ENCODE measurements at regions not wholly inside any gene's neighbourhood (a gene's known extent, or its start where the extent isn't known, plus 50 kb on each side); places are given as distances from the start of the nearest gene placed in this dataset.
"Not testable (repeated sequence)": the region's sequence is repeated elsewhere in the genome, so short reads cannot be mapped to it uniquely, and the experiment has no call there.

DNA sequence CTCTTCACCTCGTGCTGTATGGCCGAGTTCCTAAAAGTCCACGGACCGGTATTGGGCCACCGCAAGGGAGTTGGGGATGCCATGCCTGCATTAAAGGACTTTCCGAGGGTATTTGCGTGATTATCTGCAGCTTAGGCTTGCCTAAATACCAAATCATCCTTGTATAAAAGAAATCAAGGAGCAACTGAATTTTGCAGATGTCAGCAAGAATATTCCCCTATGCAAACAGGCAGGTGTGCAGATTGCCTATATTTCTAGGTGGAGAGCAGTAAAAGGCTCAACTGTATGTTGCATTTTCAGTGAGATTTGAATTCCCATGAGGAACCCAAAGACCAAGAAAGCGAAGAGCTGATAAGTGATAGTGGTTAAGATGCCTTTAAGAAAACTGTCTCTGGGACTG lies 452.3 kb downstream of the CDH11 start:
- H3K4me1 ChIP-seq, result no peaks in the 10 kb centered on the region
- no peaks in the 10 kb centered on the region for H3K9me3 ChIP-seq
- ATAC-seq, result no peak
- no peak overlapping the region for H3K4me3 ChIP-seq
- no peak overlapping the region for H3K27ac ChIP-seq
- TF ChIP-seq, protein P1, sequence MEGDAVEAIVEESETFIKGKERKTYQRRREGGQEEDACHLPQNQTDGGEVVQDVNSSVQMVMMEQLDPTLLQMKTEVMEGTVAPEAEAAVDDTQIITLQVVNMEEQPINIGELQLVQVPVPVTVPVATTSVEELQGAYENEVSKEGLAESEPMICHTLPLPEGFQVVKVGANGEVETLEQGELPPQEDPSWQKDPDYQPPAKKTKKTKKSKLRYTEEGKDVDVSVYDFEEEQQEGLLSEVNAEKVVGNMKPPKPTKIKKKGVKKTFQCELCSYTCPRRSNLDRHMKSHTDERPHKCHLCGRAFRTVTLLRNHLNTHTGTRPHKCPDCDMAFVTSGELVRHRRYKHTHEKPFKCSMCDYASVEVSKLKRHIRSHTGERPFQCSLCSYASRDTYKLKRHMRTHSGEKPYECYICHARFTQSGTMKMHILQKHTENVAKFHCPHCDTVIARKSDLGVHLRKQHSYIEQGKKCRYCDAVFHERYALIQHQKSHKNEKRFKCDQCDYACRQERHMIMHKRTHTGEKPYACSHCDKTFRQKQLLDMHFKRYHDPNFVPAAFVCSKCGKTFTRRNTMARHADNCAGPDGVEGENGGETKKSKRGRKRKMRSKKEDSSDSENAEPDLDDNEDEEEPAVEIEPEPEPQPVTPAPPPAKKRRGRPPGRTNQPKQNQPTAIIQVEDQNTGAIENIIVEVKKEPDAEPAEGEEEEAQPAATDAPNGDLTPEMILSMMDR (IDR thresholded peaks at IDR 0.05), result no peak
- H3K27me3 ChIP-seq, result no peaks in the 10 kb centered on the region
- H3K36me3 ChIP-seq, result no peaks in the 10 kb centered on the region
- intact Hi-C loops (cut with DNase I), result no loop called here
- no peak for DNase-seq

DNA sequence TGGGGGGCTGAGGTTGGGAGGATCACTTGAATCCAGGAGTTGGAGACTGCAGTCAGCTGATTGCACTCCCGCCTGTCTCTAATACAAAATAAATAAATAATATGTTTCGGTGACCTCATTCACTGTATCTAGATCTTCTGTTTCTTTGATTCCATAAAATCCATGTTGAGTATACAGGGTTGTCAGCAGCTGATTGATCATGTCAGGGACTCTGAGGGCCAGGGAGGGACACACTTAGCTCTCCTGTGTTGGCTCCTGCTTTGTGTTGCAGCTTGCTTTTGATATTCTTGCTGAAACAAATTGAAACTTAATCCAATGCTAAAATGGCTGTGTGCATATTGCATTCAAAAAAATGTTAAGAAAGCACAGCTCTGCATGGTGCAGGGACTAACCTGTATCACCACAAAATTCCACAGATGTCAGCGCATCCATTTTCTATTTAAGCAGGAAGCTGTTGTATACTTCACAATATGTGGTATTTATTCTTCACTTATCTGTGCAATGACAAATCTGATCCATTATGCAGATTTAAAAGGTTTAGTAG lies 454.5 kb downstream of the CDH11 start:
- H3K27ac ChIP-seq, result no peak overlapping the region
- H3K4me3 ChIP-seq, result no peak overlapping the region
- TF ChIP-seq, protein P1 (IDR thresholded peaks at IDR 0.05), result no peak
- H3K4me1 ChIP-seq, result no peaks in the 10 kb centered on the region
- DNase-seq (no peak), ATAC-seq (no peak)
- H3K27me3 ChIP-seq, result no peaks in the 10 kb centered on the region
- no peaks in the 10 kb centered on the region for H3K9me3 ChIP-seq
- intact Hi-C loops (cut with DNase I), result no loop called here
- no peaks in the 10 kb centered on the region for H3K36me3 ChIP-seq

DNA sequence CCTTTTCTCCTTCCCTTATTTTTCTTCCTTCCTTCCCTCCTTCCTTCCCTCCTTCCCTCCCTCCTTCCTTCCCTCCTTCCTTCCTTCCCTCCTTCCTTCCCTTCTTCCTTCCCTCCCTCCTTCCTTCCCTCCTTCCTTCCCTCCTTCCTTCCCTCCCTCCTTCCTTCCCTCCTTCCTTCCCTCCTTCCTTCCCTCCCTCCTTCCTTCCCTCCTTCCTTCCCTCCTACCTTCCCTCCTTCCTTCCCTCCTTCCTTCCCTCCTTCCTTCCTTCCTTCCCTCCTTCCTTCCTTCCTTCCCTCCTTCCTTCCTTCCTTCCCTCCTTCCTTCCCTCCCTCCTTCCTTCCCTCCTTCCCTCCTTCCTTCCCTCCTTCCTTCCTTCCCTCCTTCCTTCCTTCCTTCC lies 459.6 kb downstream of the CDH11 start:
- H3K27me3 ChIP-seq; DNase-seq; H3K4me3 ChIP-seq; intact Hi-C loops (cut with DNase I); H3K4me1 ChIP-seq; ATAC-seq; H3K9me3 ChIP-seq; H3K36me3 ChIP-seq; H3K27ac ChIP-seq: not testable (repeated sequence)

DNA sequence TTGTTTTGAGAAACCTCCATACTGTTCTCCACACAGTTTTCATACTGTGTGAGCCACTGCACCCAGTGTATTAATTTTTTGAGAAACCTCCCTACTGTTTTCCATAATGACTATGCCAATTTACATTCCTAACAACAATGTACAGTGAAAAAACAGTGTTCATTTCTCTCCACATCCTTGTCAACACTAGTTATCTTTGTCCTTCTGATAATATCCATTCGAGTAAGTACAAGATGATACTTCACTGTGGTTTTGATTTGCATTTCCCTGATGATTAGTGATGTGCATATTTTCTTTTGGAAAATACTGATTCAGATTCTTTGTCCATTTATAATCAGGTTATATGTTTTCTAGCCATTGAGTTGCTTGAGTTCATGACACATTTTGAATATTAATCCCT lies 462.0 kb downstream of the CDH11 start:
- Histone ChIP-seq H3K27me3 (no peaks in the 10 kb centered on the region), H3K4me3 (no peak overlapping the region), H3K36me3 (no peaks in the 10 kb centered on the region), H3K27ac (no peak overlapping the region), H3K9me3 (no peaks in the 10 kb centered on the region), H3K4me1 (no peaks in the 10 kb centered on the region)
- TF ChIP-seq, protein P1 (IDR thresholded peaks at IDR 0.05), result no peak
- ATAC-seq (no peak), DNase-seq (no peak)
- intact Hi-C loops (cut with DNase I), result no loop called here

DNA sequence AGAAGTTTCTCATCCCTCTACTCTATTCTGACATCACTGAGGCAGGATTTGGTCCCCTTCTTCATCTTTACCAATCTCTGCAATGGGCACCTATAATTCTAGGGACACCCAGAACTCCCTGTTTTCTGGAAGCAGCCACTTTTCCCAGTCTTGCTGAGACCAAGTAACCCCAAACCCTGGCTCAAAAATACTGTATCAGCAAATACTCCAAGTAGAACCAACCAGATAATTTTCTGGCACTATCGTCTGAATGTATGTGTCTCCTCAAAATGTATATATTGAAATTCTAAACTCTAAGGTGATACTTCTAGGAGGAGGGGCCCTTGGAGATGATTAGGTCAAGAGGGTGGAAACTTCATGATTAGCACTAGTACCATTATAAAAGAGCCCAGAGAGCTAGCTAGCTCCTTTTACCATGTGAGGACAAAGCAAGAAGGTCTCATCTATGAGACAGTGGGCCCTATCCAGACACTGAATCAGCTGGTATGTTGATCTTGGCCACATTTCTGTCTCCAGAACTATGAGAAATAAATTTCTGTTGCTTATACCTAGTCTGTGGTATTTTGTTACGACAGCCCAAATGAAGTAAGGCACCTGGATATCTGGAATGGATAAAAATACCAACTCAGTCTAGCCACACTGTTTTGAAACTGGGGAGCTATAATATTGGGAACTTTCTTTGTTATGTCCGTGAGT lies 464.4 kb downstream of the CDH11 start:
- Histone ChIP-seq H3K4me1 (no peaks in the 10 kb centered on the region), H3K4me3 (no peak overlapping the region), H3K27me3 (no peaks in the 10 kb centered on the region), H3K27ac (no peak overlapping the region), H3K9me3 (no peaks in the 10 kb centered on the region), H3K36me3 (no peaks in the 10 kb centered on the region)
- DNase-seq (no peak), ATAC-seq (no peak)
- TF ChIP-seq, protein P1 (IDR thresholded peaks at IDR 0.05), result no peak
- intact Hi-C loops (cut with DNase I), result no loop called here

DNA sequence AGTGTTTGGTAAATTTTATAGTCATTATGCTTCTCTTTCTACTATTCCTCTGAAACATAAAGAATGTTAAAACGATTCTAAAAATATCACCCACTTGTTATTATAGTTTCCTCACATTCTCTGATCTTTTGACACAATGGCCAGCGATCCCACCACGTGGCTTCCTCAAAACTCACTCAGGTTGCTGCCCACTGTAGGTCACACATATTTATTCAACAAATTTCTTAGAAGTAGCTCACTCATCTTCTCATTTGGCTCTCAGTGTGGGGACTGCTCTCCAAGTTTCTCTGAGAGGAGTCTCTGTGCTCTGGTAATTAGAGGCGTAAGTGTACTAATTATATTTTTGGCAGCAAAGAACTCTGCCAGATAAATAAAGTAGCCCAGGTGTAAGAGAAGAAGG lies 465.4 kb downstream of the CDH11 start:
- Histone ChIP-seq H3K4me1 (no peaks in the 10 kb centered on the region), H3K4me3 (no peak overlapping the region), H3K36me3 (no peaks in the 10 kb centered on the region), H3K27me3 (no peaks in the 10 kb centered on the region), H3K9me3 (no peaks in the 10 kb centered on the region), H3K27ac (no peak overlapping the region)
- DNase-seq (no peak), ATAC-seq (no peak)
- intact Hi-C loops (cut with DNase I), result no loop called here
- TF ChIP-seq, protein P1 (IDR thresholded peaks at IDR 0.05), result no peak

Measured in upper lobe of right lung (tissue), 1 donor.